ENCODE measurements at regions not wholly inside any gene's neighbourhood (a gene's known extent, or its start where the extent isn't known, plus 50 kb on each side); places are given as distances from the start of the nearest gene placed in this dataset.
"Not testable (repeated sequence)": the region's sequence is repeated elsewhere in the genome, so short reads cannot be mapped to it uniquely, and the experiment has no call there.

- DNase-seq (ENCODE audit: low read depth), result no peak
These were observed 445.0 kb upstream of the KLF6 start for GRCh38 chr10:4230036-4230435.

GRCh38 chr10:4229106-4229505 is 444.1 kb upstream of the KLF6 start:
- no peak for DNase-seq (ENCODE audit: low read depth)

GRCh38 chr10:4227586-4227985 is 442.6 kb upstream of the KLF6 start:
- DNase-seq (ENCODE audit: low read depth), result no peak

- DNase-seq (ENCODE audit: low read depth), result no peak
These were observed 442.0 kb upstream of the KLF6 start for GRCh38 chr10:4226941-4227540.

GRCh38 chr10:4224178-4224577 is 439.2 kb upstream of the KLF6 start:
- no peak for DNase-seq (ENCODE audit: low read depth)

GRCh38 chr10:4221310-4221709 is 436.3 kb upstream of the KLF6 start:
- DNase-seq (ENCODE audit: low read depth), result not testable (repeated sequence)

DNA sequence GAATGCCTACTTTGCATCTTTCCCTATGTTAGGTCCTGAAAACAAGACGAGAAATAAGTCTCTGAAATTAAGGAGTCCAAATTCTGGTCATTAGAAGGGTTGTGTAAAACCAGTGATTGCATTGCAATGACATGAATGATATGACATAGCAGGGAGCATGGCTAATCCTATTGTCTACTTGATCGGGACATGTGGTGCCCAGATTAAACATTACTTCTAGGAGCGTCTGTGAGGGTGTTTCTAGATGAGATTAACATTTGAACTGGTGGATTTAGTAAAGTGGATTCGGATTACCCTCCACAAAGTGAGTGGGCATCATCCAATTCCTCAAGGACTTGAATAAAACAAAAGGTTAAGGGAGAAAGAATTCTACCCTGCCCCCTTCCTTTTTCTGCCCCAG is 434.9 kb upstream of the KLF6 start:
- no peak for DNase-seq (ENCODE audit: low read depth)

DNA sequence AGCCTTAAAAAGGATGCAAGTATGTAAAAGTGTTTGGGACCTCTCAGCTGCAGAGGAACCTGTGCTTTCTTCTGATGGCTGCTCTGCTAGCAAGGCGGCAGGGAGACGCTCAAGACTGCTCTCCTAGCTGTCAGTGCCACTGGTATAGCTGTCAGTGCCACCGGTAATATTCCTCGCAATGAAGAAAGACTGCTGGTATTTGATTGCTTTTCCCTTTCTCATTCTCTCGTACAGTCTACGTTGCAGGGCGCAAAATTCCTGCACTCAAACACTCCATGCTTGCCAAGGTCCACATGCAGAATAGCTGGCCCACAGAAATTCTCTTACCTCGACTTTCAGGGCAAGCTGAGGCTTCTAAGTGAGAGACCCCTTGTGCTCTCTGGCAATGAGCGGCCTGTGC is 432.6 kb upstream of the KLF6 start:
- DNase-seq (ENCODE audit: low read depth), result no peak

DNA sequence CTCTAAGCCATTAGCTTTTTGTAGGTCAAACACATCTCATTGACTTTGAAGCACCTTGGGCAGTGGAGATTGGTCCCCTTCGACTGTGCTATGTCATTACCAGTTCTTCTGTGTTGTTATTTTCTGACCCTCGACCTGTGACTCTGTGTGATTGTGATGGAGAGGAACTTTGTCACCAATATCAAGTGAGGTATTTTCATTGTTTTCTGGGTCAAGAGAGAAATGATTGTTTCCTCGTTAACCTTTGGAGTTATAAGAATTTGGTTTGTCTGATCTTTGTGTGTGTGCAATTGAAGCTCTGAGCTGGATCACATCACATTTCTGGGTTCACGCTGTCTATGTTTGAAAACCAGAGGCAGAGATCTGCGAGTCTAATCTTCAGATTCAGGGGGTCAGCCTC is 432.2 kb upstream of the KLF6 start:
- DNase-seq (ENCODE audit: low read depth), result no peak

GRCh38 chr10:4216726-4217125 is 431.7 kb upstream of the KLF6 start:
- DNase-seq (ENCODE audit: low read depth), result no peak

DNA sequence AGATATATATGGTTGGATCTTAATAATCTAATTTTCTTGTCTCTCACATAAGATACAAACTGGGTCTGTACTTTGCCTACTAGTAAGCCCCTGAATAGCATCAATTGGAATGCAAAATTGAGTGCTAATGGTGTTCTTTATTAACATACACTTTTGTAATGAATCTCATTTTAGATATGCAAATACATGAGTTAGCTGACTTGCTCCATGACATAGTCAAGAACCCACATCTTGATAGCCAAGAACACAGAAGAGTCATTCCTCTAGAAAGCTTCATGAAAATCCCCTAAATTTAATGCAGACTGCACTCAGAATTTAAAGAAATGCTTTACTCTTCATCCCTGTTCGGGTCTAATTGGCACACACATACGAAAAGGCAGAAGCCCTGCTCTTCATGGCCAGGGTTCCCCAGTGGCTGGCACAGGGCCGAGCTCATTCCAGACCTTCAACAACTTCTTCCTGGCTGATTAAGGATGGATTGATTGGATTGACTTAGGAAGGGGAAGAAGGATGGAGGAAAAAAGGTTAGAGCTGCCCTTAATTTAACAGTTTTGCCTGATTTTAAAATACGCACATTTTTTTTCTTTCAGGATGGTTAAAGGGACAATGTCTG is 431.1 kb upstream of the KLF6 start:
- no peak for DNase-seq (ENCODE audit: low read depth)

DNA sequence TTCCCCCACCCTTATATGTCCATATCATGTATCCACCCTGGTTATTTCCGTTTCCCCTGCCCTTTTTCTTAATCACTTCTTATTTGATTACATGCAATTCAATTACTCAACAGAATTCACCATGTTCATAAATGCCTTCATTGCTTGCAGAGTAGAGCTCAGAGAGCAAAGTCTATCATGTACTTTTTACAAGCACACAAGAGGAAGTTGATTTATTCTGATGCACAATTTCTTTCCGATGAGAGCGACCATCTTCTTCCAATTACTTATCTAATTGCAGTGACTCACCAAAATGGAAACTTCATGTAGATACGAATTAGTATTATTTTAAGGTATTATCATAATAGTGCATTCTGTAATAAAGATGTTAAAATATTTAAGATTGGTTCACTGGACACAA is 430.5 kb upstream of the KLF6 start:
- DNase-seq (ENCODE audit: low read depth), result no peak

- DNase-seq (ENCODE audit: low read depth), result no peak
These were observed 429.9 kb upstream of the KLF6 start for GRCh38 chr10:4214908-4215307.

GRCh38 chr10:4213441-4213840 is 428.4 kb upstream of the KLF6 start:
- DNase-seq (ENCODE audit: low read depth), result no peak

DNA sequence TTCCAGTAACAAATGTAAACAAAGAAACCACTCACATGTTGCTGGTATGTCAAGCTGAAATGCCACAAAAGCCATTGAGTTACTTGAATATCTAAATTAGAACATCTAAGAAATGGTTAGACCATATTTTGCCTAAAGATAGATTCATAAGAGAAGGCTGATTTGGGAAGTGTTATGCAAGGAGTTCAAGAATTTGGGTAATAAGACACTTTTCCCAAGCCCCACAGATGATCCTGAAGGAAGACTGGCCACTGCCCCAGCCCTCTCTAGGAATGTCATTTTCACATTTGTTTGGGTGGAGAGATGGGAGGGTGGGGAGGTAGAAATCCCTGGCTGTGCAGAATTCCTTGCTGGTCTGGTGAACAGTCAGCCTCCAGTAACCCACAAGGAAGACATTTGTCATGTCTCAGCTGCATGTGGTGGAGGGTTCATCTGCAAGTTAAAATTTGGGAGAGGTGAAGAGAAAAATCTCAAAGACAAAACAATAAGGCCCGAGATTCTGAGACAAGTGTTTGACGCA is 427.2 kb upstream of the KLF6 start:
- DNase-seq (ENCODE audit: low read depth), result no peak

DNA sequence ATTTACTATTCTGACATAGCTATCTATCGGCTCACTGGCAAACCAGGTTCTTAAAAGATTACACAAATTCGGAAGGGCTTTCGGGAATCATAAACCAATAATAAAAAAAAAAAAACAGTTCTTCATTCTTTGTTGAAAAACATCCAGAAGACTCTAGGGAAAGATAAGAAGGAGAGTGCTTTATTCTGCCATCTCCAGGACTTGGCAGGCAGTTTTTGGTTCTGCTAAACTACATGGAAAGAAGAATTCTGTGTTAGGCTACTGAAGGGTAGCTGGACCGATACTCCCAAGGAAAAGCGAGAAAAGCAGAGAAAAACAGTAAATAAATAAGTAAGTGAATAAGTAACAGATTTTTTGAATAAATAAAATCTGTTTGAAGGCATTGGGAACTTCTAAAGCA is 423.5 kb upstream of the KLF6 start:
- no peak for DNase-seq (ENCODE audit: low read depth)

DNA sequence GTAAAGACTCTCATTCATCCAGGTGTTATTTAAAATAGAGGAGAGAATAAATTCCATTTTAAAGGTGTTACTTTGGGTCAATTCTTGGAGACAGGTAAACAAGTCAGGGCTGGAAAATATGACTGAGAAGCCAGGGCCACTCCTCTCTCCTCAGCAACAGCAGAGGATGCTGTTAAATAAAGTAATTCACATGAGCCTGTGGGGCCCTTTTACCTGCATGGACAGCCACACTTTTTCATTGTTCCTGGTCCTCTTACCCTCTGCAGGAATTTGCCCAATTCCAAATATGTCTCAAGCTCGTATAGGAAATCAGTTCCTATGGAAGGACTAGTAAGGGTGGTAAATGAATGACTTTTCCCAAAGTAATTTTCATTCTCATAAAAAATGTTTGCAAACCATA is 420.1 kb upstream of the KLF6 start:
- no peak for DNase-seq (ENCODE audit: low read depth)

DNA sequence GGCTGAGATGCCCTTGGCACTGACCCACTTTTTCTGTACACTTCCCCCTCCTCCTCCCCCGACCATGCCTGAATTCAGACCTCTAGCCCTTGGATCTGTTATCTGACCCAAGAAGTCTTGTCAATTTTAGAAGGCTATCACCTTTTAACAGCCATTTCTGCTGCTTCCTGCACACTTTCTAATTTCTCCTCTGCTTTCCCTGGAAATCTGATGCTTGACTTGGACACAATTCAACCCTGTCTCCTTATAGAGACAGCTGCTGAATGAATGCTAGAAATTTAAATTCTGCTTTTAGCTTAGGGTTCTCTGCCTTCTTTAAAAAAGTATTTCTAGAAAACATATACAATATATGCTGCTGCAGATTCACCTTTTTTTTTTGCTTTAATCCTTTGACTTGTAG is 417.9 kb upstream of the KLF6 start:
- no peak for DNase-seq (ENCODE audit: low read depth)

DNA sequence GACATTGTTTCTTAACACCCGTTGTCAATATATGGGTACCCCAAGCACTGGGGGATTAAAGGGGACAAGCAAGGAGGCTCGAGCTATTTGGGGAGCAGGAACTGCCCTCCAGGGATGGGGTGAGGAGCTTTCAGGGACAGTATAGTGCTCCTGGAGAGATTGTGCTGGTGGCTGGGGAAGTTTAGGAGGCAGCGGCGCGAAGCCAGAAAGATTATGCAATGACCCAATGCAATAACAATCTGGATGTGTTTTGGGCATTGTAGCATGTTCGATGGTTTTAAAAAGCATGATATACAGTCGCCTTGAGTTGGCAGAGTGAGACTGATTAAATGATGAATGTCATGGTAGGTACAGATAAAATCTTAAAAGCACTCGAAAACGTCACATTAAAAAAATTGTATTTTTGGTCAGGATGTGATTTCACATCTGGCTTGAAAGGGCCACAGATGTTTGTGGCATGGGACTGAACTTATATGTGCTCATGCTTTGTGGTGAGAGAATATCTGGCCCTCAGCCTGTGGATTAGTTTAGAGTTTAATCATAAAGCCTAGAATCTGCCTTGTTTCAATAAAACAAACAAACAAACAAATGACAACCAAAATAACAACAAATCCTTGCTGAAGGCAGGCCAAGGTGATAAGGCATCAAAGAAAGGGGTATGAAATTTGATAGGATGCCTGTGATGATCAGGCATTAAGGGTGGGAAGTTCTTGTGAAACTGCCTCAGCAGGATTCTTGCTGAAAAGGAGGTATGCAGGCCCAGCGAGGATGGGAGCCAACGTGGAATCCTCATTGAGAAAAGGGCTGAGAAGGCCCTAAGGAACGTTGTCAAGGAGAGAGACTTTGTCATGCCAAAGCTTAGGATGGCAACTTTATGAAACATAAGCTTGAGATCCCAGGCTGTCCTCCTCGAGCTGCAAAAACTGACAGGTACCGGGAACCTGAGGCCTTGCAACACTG is 417.1 kb upstream of the KLF6 start:
- no peak for DNase-seq (ENCODE audit: low read depth)

- DNase-seq (ENCODE audit: low read depth), result no peak
These were observed 414.2 kb upstream of the KLF6 start for GRCh38 chr10:4199196-4199595.

DNA sequence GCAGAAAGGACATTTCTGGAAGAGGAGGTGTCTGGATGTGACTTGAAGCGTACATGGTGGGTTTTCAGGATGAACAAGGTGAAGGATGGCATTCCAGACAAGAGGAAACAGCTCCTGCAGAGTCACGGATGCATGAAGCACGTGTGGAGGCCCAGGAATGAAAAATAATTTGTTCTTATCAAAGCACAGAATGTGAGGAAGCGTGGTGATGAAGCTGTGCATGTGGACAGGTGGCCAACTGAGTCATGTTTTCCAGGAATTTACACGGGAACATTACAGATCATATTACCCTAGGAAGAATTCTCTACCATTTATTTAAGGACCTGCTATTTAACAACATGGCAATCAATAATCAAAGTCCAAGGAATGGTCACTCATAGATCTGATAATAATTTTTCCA is 413.2 kb upstream of the KLF6 start:
- no peak for DNase-seq (ENCODE audit: low read depth)

GRCh38 chr10:4197676-4198075 is 412.7 kb upstream of the KLF6 start:
- no peak for DNase-seq (ENCODE audit: low read depth)

GRCh38 chr10:4196771-4197390 is 411.9 kb upstream of the KLF6 start:
- no peak for DNase-seq (ENCODE audit: low read depth)
